ENCODE measurements at regions not wholly inside any gene's neighbourhood (a gene's known extent, or its start where the extent isn't known, plus 50 kb on each side); places are given as distances from the start of the nearest gene placed in this dataset.

GRCh38 chr4:86497131-86497530, 97.0 kb upstream of the PTPN13 start:
- WGBS (ENCODE audit: low lambda C conversion rate) = 33% methylated on average over 2 of the region's 2 CpGs
- CTCF ChIA-PET = interaction anchor here (0.7 to 9.9 kb wide), 23 partner anchors 9 to 1352 kb away, joined by 3 to 294 read pairs (median 6); partner anchors contain the start of genes AFF1, C4orf36 and PTPN13

More at GRCh38 chr4:86497131-86497530, 97.0 kb upstream of the PTPN13 start:
- no peaks in the 10 kb centered on the region for H3K79me2 ChIP-seq (ENCODE audit: insufficient read depth)
- no peak overlapping the region for H3K4me3 ChIP-seq (ENCODE audit: low read depth in 2 of 2, low read length in 1 of 2)
- peaks cover 3 to 20% of the 10 kb centered on the region in 2 experiments; a peak in 3 of 4 replicates for H3K4me1 ChIP-seq (ENCODE audit: control insufficient read depth in 1 of 2, insufficient read depth in 2 of 2, low read depth in 1 of 2, low read length in 1 of 2)
- TF ChIP-seq EZH2phosphoT487 (IDR thresholded peaks at IDR 0.05; ENCODE audit: borderline replicate concordance, low read depth) = no peak
- TF ChIP-seq USF2 (IDR thresholded peaks at IDR 0.05; ENCODE audit: borderline replicate concordance, low read depth, low read length) = no peak
- peak; percentile 34; the same call in 1 of the 2 replicates for TF ChIP-seq TCF12 (IDR thresholded peaks at IDR 0.05)
- TF ChIP-seq MAX (IDR thresholded peaks at IDR 0.05; ENCODE audit: low read depth) = peak; percentile 46; the same call in 1 of the 2 replicates
- TF ChIP-seq ZBTB33 (IDR thresholded peaks at IDR 0.05; ENCODE audit: borderline replicate concordance, low read depth) = no peak
- TF ChIP-seq NFIC (IDR thresholded peaks at IDR 0.05; ENCODE audit: borderline replicate concordance) = peak; percentile 60
- no peak for TF ChIP-seq USF1 (IDR thresholded peaks at IDR 0.05; ENCODE audit: borderline replicate concordance, low read depth)
- no peak for TF ChIP-seq RXRA (IDR thresholded peaks at IDR 0.05; ENCODE audit: borderline replicate concordance, low read depth)
- H3K27me3 ChIP-seq (ENCODE audit: insufficient read depth) = no peaks in the 10 kb centered on the region
- H4K20me1 ChIP-seq (ENCODE audit: insufficient read depth) = no peaks in the 10 kb centered on the region
- POLR2A ChIA-PET = no interaction called here
- no peaks in the 10 kb centered on the region for H3K9me2 ChIP-seq
- no peak overlapping the region for H3K4me2 ChIP-seq
- H3F3A ChIP-seq (replicated peaks; ENCODE audit: insufficient read depth) = no peaks in the 10 kb centered on the region
- no peak overlapping the region for H3K9ac ChIP-seq
- H3K9me3 ChIP-seq = no peaks in the 10 kb centered on the region
- peak overlapping the region; percentile 33 to 34; a peak in 2 of 4 replicates for H3K27ac ChIP-seq (ENCODE audit: low read depth in 2 of 2, low read length in 1 of 2)
- H3K36me3 ChIP-seq (replicated peaks in 1 of 2; ENCODE audit: control insufficient read depth in 1 of 2, insufficient read depth in 2 of 2, low read length in 1 of 2) = no peaks in the 10 kb centered on the region
- H2AFZ ChIP-seq (ENCODE audit: low read depth) = no peak overlapping the region
- no peak for DNase-seq

Measured in SK-N-SH (cell line).